ENCODE measurements at regions not wholly inside any gene's neighbourhood (a gene's known extent, or its start where the extent isn't known, plus 50 kb on each side); places are given as distances from the start of the nearest gene placed in this dataset.

GRCh38 chr14:86203843-86204242 lies 673.9 kb downstream of the FLRT2 start:
- no peak for TF ChIP-seq CTCF (IDR thresholded peaks at IDR 0.05)
- no peak for TF ChIP-seq TCF7L2 (IDR thresholded peaks at IDR 0.05; ENCODE audit: low read depth, low read length)
- TF ChIP-seq REST (IDR thresholded peaks at IDR 0.05; ENCODE audit: insufficient read depth in 1 of 2, low read depth in 2 of 2, low read length in 1 of 2): no peak

Measured in Panc1 (cell line).